ENCODE measurements at regions not wholly inside any gene's neighbourhood (a gene's known extent, or its start where the extent isn't known, plus 50 kb on each side); places are given as distances from the start of the nearest gene placed in this dataset.

GRCh38 chr14:86442135-86442534 lies 912.2 kb downstream of the FLRT2 start:
- TF ChIP-seq POLR2A (IDR thresholded peaks at IDR 0.05) (no peak), CTCF (IDR thresholded peaks at IDR 0.05) (no peak)
